BLaER1 (cell line): ENCODE measurements at regions not wholly inside any gene's neighbourhood (a gene's known extent, or its start where the extent isn't known, plus 50 kb on each side); places are given as distances from the start of the nearest gene placed in this dataset.

Experiments
- H3K27ac ChIP-seq: shearing (Covaris generic); formaldehyde crosslinking; 2 replicates; pipeline ENCODE4 v1.8.1; 2022
- H3K27me3 ChIP-seq: shearing (Covaris generic); formaldehyde crosslinking; 2 replicates; pipeline ENCODE4 v1.8.1; 2022
- H3K36me3 ChIP-seq: shearing (Covaris generic); formaldehyde crosslinking; 2 replicates; pipeline ENCODE4 v1.8.1; 2022
- H3K4me1 ChIP-seq: shearing (Covaris generic); formaldehyde crosslinking; 2 replicates; pipeline ENCODE4 v1.8.1; 2022
- H3K4me2 ChIP-seq: shearing (Covaris generic); formaldehyde crosslinking; 2 replicates; pipeline ENCODE4 v1.8.1; 2022
- H3K4me3 ChIP-seq: shearing (Covaris generic); formaldehyde crosslinking; 2 replicates; pipeline ENCODE4 v1.8.1; 2022
- H3K9ac ChIP-seq: shearing (Covaris generic); formaldehyde crosslinking; 2 replicates; pipeline ENCODE4 v1.8.1; 2022
- H3K9me3 ChIP-seq: shearing (Covaris generic); formaldehyde crosslinking; 2 replicates; pipeline ENCODE4 v1.8.1; 2022
- H4K20me1 ChIP-seq: shearing (Covaris generic); formaldehyde crosslinking; 2 replicates; pipeline ENCODE4 v1.8.1; 2022
- Cebpa-rat ChIP-seq: shearing (Covaris generic); IDR thresholded peaks from 2 replicates; pipeline ENCODE4 v1.8.1; 2022

GRCh38 chr3:104870276-104870675 is 496.4 kb upstream of the ALCAM start:
- H3K9ac ChIP-seq: no peak overlapping the region
- H3K27me3 ChIP-seq: no peaks in the 10 kb centered on the region
- no peaks in the 10 kb centered on the region for H4K20me1 ChIP-seq
- H3K4me1 ChIP-seq: peaks cover 11% of the 10 kb centered on the region
- TF ChIP-seq Cebpa-rat: no peak
- no peaks in the 10 kb centered on the region for H3K9me3 ChIP-seq
- no peak overlapping the region for H3K4me2 ChIP-seq
- no peaks in the 10 kb centered on the region for H3K36me3 ChIP-seq
- H3K4me3 ChIP-seq: no peak overlapping the region
- H3K27ac ChIP-seq: no peak overlapping the region

GRCh38 chr3:104873331-104873730 is 493.4 kb upstream of the ALCAM start:
- H4K20me1 ChIP-seq: no peaks in the 10 kb centered on the region
- no peaks in the 10 kb centered on the region for H3K9me3 ChIP-seq
- no peak overlapping the region for H3K4me3 ChIP-seq
- no peak overlapping the region for H3K27ac ChIP-seq
- H3K36me3 ChIP-seq: no peaks in the 10 kb centered on the region
- no peaks in the 10 kb centered on the region for H3K27me3 ChIP-seq
- no peak overlapping the region for H3K9ac ChIP-seq
- no peak for TF ChIP-seq Cebpa-rat
- H3K4me1 ChIP-seq: peaks cover 4% of the 10 kb centered on the region
- no peak overlapping the region for H3K4me2 ChIP-seq

- Histone ChIP-seq H3K4me2 (no peak overlapping the region), H4K20me1 (no peaks in the 10 kb centered on the region), H3K9ac (no peak overlapping the region), H3K27ac (no peak overlapping the region), H3K4me3 (no peak overlapping the region), H3K9me3 (no peaks in the 10 kb centered on the region), H3K36me3 (no peaks in the 10 kb centered on the region), H3K4me1 (no peaks in the 10 kb centered on the region), H3K27me3 (no peaks in the 10 kb centered on the region)
- TF ChIP-seq Cebpa-rat: no peak
Observed at GRCh38 chr3:104878395-104878794, 488.3 kb upstream of the ALCAM start.

- no peak for TF ChIP-seq Cebpa-rat
- Histone ChIP-seq H3K9me3 (no peaks in the 10 kb centered on the region), H3K4me2 (no peak overlapping the region), H3K27ac (no peak overlapping the region), H3K9ac (no peak overlapping the region), H3K27me3 (no peaks in the 10 kb centered on the region), H3K4me3 (no peak overlapping the region), H3K36me3 (no peaks in the 10 kb centered on the region), H3K4me1 (no peaks in the 10 kb centered on the region), H4K20me1 (no peaks in the 10 kb centered on the region)
Observed at GRCh38 chr3:104879919-104880318, 486.8 kb upstream of the ALCAM start.

- no peak overlapping the region for H3K9ac ChIP-seq
- no peak overlapping the region for H3K4me2 ChIP-seq
- no peaks in the 10 kb centered on the region for H3K27me3 ChIP-seq
- TF ChIP-seq Cebpa-rat: no peak
- H3K36me3 ChIP-seq: no peaks in the 10 kb centered on the region
- no peak overlapping the region for H3K4me3 ChIP-seq
- peaks cover 8% of the 10 kb centered on the region; the same call in 1 of the 2 replicates for H3K4me1 ChIP-seq
- H3K9me3 ChIP-seq: no peaks in the 10 kb centered on the region
- H4K20me1 ChIP-seq: no peaks in the 10 kb centered on the region
- no peak overlapping the region for H3K27ac ChIP-seq
Observed at GRCh38 chr3:104885214-104885814, 481.4 kb upstream of the ALCAM start.

- Histone ChIP-seq H3K4me3 (no peak overlapping the region), H3K36me3 (no peaks in the 10 kb centered on the region), H3K9me3 (no peaks in the 10 kb centered on the region), H4K20me1 (no peaks in the 10 kb centered on the region), H3K9ac (no peak overlapping the region), H3K4me2 (no peak overlapping the region), H3K27me3 (no peaks in the 10 kb centered on the region), H3K27ac (no peak overlapping the region), H3K4me1 (peaks cover 8% of the 10 kb centered on the region; the same call in 1 of the 2 replicates)
- no peak for TF ChIP-seq Cebpa-rat
Observed at GRCh38 chr3:104886220-104886995, 480.3 kb upstream of the ALCAM start.

- Histone ChIP-seq H3K27me3 (no peaks in the 10 kb centered on the region), H3K4me3 (no peak overlapping the region), H3K27ac (no peak overlapping the region), H4K20me1 (no peaks in the 10 kb centered on the region), H3K9me3 (no peaks in the 10 kb centered on the region), H3K36me3 (no peaks in the 10 kb centered on the region), H3K4me1 (peaks cover 8% of the 10 kb centered on the region; the same call in 1 of the 2 replicates), H3K9ac (no peak overlapping the region), H3K4me2 (no peak overlapping the region)
- TF ChIP-seq Cebpa-rat: no peak
Observed at GRCh38 chr3:104887069-104887468, 479.6 kb upstream of the ALCAM start.

- Histone ChIP-seq H3K4me3 (no peak overlapping the region), H4K20me1 (no peaks in the 10 kb centered on the region), H3K9ac (no peak overlapping the region), H3K4me1 (peaks cover 8% of the 10 kb centered on the region; the same call in 1 of the 2 replicates), H3K36me3 (no peaks in the 10 kb centered on the region), H3K27me3 (no peaks in the 10 kb centered on the region), H3K9me3 (no peaks in the 10 kb centered on the region), H3K27ac (no peak overlapping the region), H3K4me2 (no peak overlapping the region)
- no peak for TF ChIP-seq Cebpa-rat
Observed at GRCh38 chr3:104887619-104888018, 479.1 kb upstream of the ALCAM start.

- TF ChIP-seq Cebpa-rat: no peak
- H3K36me3 ChIP-seq: no peaks in the 10 kb centered on the region
- peaks cover 1% of the 10 kb centered on the region; the same call in 1 of the 2 replicates for H3K4me1 ChIP-seq
- no peak overlapping the region for H3K4me3 ChIP-seq
- no peaks in the 10 kb centered on the region for H4K20me1 ChIP-seq
- no peaks in the 10 kb centered on the region for H3K9me3 ChIP-seq
- H3K27ac ChIP-seq: no peak overlapping the region
- no peaks in the 10 kb centered on the region for H3K27me3 ChIP-seq
- H3K9ac ChIP-seq: no peak overlapping the region
- no peak overlapping the region for H3K4me2 ChIP-seq
Observed at GRCh38 chr3:104892044-104892443, 474.7 kb upstream of the ALCAM start.

- H3K36me3 ChIP-seq: no peaks in the 10 kb centered on the region
- no peak overlapping the region for H3K27ac ChIP-seq
- no peaks in the 10 kb centered on the region for H4K20me1 ChIP-seq
- H3K4me3 ChIP-seq: no peak overlapping the region
- no peaks in the 10 kb centered on the region for H3K9me3 ChIP-seq
- H3K9ac ChIP-seq: no peak overlapping the region
- H3K4me2 ChIP-seq: no peak overlapping the region
- H3K4me1 ChIP-seq: no peaks in the 10 kb centered on the region
- H3K27me3 ChIP-seq: no peaks in the 10 kb centered on the region
- no peak for TF ChIP-seq Cebpa-rat
Observed at GRCh38 chr3:104896624-104897023, 470.1 kb upstream of the ALCAM start.
